ENCODE measurements at regions not wholly inside any gene's neighbourhood (a gene's known extent, or its start where the extent isn't known, plus 50 kb on each side); places are given as distances from the start of the nearest gene placed in this dataset.
"Not testable (repeated sequence)": the region's sequence is repeated elsewhere in the genome, so short reads cannot be mapped to it uniquely, and the experiment has no call there.

GRCh38 chr7:97928844-97929243 is 56.6 kb upstream of the ASNS start:
- not testable (repeated sequence) for DNase-seq

DNA sequence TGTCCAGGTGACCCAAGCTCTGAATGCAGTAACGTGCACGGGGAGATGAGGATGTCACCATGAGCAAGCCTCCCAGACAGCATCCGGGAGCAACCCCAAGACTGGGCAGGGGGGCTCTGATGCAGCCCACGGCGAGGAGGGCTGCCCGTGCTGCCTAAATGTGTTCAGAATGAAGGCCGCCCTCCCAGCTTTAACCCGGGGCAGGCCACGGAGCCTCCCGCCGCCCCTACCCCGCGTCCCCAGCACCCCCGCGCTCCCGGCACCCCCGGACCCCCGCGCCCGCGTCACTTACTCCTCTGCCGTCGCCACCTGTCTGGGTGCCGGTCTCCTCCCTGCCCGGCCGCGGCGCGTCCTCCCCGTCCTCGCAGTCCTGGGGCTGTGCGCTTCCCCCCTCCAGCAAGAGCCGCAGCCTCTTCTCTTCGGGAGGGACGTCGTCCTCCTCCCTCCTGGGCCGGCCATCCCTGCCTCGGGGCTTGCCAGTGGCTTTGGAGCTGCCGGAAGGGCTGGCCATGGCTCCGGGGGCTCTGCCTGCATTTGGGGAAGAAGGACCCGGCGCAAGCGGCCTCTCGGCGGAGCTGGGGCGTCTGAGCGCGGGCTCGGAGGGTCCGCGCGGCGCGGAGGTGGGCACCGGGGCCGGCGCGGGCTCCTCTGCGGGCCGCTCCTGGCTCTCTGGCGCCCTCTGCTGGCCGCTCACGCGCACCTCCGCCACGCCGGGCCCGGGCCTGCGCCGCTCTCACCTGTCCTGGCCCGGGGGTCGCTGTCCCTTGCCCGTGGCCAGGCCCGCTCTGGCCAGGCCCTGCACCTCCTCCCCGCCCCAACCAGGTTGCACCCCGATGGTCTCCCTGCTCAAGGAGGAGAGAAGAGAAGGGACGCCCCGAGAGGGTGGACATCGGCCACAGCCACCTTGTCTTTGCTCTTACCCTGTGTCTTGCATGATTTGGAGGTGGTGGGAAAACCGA is 55.9 kb upstream of the ASNS start:
- peak; percentile 22 for DNase-seq

Measured in fibroblast of skin of back (primary cell).